GM19239 (cell line): ENCODE measurements at regions not wholly inside any gene's neighbourhood (a gene's known extent, or its start where the extent isn't known, plus 50 kb on each side); places are given as distances from the start of the nearest gene placed in this dataset.
"Not testable (repeated sequence)": the region's sequence is repeated elsewhere in the genome, so short reads cannot be mapped to it uniquely, and the experiment has no call there.

Experiments
- DNase-seq: peaks from one replicate; pipeline ENCODE4 v3.0.0; 2011; ENCODE audit warnings: low spot score; ENCODE audit not compliant: insufficient read length
- FAIRE-seq: peaks from 2 replicates; lab custom pipeline; 2011; peaks lifted over from hg19 to GRCh38; lab: Jason Lieb, UNC

DNA sequence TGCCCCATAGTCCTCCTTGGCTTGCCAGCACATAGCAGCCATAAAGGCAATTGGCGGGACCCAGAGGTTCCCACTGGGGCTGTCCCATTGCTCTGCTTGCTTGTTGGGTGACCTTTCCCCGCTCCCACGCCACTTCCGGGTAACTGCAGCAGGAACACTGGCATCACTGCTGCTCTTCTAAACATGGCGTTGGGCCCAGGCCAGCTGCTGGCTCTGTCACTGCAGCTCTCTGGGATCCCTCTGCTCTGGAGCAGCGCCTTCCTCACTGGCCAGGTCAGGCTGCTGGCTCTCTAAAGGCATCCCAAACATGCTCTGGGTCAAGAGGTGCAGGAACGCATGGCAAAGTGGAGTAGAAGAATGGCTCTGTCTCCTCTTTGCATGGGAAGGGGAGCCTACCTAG, 92.9 kb downstream of the DRD1 start:
- no peak for FAIRE-seq
- no peak for DNase-seq

- DNase-seq (no peak), FAIRE-seq (no peak)
Measured at GRCh38 chr5:175347931-175348330, 96.1 kb downstream of the DRD1 start.

DNA sequence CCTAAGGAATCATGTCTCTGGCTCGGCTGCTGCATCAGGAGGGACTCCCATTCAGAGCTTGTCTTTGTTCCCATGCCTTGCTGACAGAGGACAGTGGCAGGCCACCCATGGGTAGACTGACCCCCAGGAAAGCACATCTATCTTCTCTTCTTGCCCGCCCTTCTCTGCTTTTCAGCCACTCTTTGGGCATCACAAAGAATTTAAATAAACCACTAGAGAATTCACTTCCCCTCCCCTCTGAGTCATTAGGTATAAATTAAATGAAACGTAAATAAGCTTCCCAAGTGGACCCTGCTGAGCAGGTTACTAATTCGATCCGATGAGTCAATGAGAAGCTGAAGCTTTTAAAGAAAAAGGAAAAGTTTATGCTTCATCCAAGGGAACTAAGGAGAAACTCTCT, 97.0 kb downstream of the DRD1 start:
- FAIRE-seq = no peak

DNA sequence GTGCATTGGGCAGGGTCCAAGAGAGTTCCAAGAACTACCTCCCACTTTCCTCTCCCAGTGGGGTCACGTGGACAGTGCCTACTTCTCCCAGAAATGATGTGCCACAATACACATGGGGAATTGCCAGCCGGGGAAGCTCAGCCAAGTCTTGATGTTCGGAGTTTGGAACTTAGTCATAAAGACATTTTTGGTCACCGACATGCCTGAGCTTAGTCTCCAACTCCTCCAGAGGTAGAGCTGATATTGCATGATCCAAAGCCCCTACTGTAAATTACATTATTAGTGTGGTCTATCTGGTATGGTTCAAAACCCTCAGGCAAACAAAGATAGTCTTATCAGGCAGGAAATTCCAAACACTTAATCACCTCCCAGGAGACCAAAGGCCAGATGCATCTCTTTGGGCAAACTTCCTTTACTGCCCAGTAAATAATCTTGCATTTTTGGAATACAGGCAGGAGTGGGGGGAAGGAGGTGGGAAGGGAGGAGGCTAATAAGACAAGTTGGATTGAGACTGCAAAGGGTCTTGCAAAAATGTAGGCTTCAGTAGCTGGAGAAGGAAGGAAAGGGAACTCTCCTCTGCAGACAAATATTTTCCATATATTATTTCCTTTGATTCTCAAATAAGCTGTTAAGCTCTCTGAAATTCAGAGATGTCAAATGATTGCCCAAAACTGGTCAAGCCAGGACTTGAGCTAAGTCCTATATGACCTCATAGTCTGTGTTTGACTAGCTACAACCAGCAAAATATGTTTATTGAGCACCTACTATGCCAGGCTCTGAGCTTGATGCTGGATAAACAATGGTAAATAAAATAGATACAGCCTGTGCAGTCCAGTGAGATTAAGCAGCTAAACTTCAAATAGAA, 99.4 kb downstream of the DRD1 start:
- FAIRE-seq = no peak
- DNase-seq = no peak

More for the DNA sequence above, 97.0 kb downstream of the DRD1 start:
- DNase-seq = no peak

- FAIRE-seq (no peak), DNase-seq (no peak)
Measured at GRCh38 chr5:175343308-175343707, 100.7 kb downstream of the DRD1 start.

DNA sequence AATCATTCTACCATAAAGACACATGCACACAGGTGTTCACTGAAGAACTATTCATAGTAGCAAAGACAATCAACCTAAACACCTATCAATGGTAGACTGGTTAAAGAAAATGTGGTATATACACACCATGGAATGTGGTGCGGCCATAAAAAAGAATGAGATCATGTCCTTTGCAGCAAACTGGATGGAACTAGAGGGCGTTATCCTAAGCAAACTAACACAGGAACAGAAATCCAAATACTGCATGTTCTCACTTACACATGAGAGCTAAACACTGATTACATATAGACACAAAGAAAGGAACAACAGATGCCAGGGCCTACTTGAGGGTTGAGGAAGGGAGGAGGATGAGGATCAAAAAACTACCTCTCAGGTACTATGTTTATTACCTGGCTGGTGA, 103.8 kb downstream of the DRD1 start:
- DNase-seq = no peak
- no peak for FAIRE-seq

GRCh38 chr5:175337680-175338079, 106.3 kb downstream of the DRD1 start:
- no peak for DNase-seq
- FAIRE-seq = no peak

DNA sequence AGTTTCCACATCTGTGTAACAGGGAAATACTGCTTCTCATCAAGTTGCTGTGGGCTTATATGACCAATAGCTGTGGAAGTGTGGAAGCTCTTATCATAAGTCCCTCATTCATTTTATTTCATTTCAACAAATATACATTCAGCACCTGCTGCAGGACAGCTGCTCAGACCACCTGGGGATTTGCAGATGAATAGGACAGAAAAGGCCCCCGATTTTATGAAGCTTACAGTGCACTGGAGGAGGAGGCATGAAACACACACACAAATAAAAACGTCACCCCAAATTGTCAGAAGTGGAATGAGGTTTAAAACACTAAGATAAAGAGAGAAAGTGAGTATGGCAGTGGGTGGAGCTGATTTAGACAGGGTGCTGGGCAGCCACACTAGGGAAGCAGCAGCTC, 107.2 kb downstream of the DRD1 start:
- no peak for DNase-seq
- no peak for FAIRE-seq

- no peak for DNase-seq
- FAIRE-seq = no peak
Measured at GRCh38 chr5:175335691-175336090, 108.3 kb downstream of the DRD1 start.

DNA sequence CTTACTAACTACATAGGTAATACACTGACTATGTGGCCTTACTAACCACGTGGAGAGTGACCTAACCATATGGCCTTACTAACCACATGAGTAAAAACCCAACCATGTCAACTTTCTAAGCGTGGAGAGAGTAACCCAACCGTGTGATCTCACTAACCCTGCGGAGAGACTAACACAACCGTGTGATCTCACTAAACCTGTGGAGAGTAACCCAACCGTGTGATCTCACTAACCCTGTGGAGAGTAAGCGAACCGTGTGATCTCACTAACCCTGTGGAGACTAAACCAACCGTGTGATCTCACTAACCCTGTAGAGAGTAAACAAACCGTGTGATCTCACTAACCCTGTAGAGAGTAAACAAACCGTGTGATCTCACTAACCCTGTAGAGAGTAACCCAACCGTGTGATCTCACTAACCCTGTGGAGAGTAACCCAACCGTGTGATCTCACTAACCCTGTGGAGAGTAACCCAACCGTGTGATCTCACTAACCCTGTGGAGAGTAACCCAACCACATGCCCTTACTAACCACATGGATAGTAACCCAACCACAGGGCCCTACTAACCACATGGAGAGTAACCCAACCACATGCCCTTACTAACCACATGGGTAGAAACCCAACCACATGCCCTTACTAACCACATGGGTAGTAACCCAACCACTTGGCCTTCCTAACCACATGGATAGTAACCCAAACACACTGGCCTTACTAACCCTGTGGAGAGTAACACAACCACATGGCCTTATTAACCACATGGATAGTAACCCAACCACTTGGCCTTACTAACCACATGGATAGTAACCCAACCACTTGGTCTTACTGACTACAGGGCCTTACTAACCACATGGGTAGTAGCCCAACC, 112.6 kb downstream of the DRD1 start:
- FAIRE-seq, DNase-seq: not testable (repeated sequence)

GRCh38 chr5:175329976-175330375, 114.0 kb downstream of the DRD1 start:
- FAIRE-seq (no peak), DNase-seq (no peak)

DNA sequence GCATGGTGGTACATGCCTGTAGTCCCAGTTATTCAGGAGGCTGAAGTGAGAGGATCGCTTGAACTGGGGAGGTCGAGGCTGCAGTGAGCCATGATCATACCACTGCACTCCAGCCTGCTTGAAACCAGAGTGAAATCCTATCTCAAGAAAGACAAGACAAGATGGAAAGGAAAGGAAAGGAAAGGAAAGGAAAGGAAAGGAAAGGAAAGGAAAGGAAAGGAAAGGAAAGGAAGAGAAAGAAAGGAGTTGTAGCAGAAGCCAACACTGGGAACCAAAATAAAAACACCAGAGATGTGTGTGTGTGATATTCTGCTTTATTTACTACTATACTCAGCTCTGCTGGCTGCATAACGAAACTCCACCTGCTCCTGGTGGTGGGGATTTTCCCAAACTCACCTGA, 115.3 kb downstream of the DRD1 start:
- no peak for FAIRE-seq
- DNase-seq = no peak

DNA sequence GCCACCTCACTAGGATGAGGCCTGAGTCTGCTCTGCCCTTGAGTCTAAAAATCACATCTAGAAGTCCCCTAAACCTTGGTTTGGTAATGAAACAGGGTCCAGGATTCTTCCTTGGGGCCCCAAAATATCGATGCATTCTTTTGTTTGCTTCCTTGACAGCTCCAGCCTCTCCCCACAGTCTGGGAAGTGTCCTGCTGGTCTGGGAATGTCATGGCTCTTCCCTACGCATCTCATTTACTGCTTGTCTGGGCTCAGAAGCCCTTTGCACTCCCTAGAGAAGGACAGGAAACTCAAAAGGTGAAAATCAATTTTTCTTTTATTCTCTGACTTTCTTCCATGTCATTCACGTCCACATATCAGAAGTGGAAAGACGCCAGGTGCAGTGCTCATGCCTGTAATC, 115.8 kb downstream of the DRD1 start:
- DNase-seq (no peak), FAIRE-seq (no peak)

DNA sequence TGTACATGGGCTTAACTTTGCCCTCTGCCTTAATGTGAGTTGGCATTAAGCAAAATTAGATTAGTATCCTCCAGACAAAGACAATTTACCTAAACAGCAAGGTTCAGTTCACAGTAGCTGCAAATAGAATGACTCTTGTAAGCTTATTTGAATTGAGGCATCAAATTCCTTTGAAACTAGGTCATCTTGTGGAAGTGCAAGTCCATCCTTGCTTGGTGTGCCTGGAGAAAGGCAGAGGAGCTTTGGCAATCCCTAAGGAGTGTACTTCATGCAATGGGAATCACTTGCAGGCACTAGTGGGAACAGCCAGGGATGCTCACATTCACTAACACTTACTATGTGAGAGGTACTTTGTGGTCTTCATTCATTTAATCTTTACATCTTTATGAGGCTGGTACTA, 118.3 kb downstream of the DRD1 start:
- DNase-seq (no peak), FAIRE-seq (no peak)

- FAIRE-seq (no peak), DNase-seq (no peak)
Measured at GRCh38 chr5:175321927-175322532, 122.0 kb downstream of the DRD1 start.

DNA sequence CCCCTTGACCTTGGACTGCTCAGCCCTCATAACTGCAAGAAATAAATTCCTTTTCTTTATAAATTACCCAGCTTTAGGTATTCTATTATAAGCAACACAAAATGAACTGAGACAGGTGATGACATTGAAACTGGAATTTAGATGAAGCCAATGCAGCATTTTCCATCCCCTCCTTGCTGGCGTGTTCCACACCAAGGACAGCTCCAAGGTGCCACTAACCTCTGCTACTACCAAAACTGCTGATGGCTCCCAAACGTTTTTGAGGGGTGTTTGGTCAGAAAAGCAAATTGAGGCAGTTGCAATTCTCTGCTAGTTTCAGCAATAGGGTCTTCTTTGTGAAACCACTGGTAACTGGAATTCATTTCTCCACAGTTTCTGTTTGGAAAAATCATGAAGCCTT, 124.8 kb downstream of the DRD1 start:
- no peak for FAIRE-seq
- no peak for DNase-seq

DNA sequence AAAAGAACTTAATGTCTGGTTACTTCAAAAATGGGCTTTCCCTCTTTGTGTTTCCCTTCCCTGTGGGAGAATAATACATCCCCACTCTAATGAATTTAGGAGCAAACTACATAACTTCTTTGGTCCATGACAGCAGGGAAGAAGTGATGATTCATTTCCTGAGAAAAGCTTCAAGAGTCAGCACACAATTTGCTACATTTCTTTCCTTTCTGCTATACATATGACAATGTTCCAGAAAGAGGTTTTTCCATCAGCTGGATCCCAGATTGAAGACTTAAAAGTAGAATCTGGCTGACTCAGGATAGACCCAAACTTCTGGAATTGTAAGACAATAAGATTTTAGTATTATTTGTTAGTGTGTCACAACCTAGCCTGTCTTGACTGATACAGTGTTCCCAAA, 126.1 kb downstream of the DRD1 start:
- DNase-seq (no peak), FAIRE-seq (no peak)

DNA sequence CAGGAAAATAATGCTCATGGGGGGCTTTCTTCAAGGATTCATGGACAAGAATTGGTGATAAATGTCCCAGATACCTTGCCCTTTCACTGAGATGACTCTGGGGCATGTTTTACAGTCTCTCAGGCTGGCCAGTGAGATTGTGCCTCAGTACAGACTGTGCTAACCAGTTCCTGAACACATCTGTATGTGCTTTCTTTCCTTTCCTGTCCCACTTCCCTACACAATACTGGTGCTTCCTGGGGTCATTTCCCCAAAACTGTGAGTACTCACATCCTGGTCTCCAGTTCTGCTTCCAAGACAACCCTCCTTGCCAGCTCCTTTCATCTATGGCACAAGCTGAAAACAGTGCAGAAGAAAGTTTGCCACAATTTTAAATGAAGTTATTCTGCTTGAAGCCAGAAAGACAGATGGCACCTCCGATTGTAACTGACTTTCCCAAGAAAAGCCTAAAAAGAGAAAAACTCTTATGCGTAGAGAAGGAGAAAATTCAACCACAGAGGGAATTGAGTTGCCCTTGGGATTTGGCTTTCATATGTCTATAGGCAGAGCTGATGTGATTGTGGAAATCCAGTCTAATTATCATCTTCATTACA, 134.7 kb downstream of the DRD1 start:
- DNase-seq (no peak), FAIRE-seq (no peak)

DNA sequence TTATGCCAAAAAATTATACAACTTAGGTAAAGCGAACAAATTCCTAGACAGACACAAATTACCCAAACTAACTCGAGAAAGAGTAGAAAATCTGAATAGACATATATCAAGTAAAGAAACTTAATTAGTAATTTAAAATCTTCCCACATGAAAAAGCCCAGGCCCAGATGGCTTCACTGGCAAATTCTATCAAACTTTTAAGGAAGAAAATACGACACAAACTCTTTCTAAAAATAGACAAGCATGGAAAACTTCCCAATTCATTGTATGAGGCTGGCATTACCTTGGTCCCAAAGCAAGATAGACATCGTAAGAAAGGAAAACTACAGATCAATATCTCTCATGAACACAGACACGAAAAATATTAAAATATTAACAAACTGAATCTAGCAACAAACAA, 135.3 kb downstream of the DRD1 start:
- no peak for FAIRE-seq
- no peak for DNase-seq

DNA sequence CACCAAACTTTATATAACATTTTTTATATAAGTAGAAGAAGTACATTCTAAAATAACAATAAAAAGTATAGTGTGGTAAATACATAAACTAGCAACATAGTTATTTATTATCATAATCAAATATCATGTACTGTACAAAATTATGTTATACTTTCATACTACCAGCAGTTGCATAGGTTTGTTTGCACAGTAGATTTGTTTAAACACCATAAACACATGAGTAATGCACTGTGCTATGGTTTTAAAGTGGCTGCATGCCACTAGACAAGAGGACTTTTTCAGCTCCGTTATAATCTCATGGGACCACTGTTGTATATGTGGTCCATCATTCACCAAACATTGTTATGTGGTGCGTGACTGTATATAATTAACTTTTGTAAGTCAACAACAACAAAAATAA, 137.6 kb downstream of the DRD1 start:
- DNase-seq = no peak
- FAIRE-seq = no peak

DNA sequence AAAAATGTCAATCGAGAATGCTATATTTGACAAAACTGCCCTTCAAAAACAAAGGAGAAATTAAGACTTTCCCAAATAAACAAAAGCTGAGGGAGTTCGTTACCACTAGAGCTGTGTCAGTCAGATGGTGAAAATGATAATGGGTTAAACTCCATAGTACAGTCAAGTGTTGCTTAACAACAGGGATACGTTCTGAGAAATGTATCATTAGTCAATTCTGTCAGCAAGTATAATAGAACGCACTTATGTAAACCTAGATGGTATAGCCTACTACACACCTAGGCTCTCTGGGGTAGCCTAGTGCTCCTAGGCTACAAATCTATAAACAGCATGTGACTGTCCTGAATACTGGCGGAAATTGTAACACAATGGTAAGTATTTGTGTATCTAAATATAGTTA, 138.7 kb downstream of the DRD1 start:
- no peak for DNase-seq
- FAIRE-seq = no peak
